HG03354 (cell line): ENCODE measurements at regions not wholly inside any gene's neighbourhood (a gene's known extent, or its start where the extent isn't known, plus 50 kb on each side); places are given as distances from the start of the nearest gene placed in this dataset.

Experiments used
- ATAC-seq: cut with Tn5 transposase; IDR thresholded peaks from one replicate; pipeline ENCODE4 v1.9.1; 2021; ENCODE audit warnings: mild to moderate bottlenecking; ENCODE audit not compliant: unreplicated experiment, poor library complexity, severe bottlenecking

DNA sequence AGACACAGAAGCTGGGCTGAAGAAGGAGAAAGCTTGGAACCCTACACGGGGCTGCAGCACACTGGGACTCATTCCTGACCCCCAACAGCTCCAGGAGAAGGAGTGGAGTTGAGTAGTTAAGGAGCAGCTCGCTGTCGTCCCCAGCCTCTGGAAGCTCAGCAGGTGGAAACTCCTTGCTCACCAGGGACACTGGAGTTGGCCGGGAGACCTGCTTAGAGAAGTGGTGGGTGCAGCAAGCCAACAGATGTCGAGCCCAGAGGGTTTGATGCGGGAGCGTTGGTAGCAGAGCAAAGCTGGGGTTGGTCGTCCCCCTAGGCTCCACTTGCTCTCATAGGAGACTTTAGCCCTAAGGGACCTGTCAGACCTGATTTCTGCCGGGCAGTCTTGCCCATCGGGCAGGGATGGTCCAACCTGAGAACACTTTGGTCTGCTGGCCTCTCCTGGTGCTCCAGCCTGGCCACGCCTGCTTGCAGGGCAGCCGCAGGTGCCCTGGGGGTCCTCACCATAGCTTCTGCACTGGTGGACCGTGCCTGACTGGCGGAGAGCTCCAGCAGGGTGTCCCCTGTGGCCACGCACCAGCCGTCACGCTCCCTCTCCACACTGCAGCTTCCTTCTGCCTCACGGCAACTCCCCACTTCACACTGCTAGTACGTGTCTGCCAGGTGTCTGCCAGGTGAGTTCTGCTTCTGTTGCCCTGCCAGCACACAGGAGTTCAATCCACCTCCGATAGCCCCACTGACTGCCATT lies 353.7 kb downstream of the GASK1B start:
- ATAC-seq = no peak

DNA sequence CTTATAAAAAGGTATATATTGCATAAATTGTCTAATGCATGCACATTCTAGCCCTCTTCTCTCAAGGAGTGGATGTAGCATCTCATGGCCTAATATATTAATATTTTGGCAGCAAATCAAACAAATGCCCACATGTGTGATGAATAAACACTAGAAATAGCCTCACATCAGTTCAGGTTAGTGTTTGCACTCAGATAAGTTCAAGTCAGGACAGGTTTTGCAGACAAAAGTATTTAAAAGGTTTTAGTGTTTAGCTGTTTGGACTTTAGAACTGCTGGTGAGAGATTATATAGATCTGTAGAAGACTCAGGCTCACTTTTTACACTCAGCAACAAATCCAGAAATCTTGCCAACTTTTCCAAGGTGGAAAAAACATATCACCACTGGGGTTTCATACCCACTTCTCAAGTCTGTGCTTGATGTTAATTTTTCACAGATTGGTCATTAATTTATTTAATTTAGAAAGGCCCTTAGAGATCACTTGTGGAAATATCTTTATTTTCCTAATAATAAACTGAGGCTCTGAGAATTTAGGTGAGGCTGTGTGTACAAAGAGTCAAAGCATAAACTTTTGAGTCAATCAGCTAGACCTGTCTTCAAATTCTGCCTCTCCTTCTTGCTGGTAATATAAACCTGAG lies 362.6 kb downstream of the GASK1B start:
- no peak for ATAC-seq

DNA sequence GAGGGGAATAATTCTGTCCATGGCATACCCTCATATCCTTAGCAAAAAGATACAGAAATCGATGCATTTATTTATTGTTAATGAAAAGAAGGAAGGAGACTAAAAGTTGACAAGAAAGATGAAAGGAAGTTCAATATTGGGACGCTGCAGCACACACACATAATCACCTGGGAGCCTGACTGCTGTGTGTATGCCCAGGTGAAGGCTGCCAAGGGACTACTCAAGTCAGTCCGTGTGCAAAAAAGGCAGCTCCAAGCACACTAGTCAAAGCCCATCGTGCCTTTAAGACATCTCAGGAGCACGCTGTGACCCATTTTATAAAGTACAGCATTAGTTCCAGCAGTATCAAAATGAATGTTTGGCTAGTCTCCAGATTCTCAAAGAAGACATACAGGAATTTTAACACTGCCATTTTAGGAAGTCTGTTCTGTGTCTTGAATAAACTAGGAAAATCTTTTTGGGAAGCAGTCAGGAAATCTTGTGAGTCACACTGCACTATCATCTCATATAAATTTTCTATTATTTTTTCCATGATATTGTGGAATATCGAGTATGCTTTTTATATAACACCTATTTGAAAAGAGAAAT lies 363.9 kb downstream of the GASK1B start:
- ATAC-seq = no peak

DNA sequence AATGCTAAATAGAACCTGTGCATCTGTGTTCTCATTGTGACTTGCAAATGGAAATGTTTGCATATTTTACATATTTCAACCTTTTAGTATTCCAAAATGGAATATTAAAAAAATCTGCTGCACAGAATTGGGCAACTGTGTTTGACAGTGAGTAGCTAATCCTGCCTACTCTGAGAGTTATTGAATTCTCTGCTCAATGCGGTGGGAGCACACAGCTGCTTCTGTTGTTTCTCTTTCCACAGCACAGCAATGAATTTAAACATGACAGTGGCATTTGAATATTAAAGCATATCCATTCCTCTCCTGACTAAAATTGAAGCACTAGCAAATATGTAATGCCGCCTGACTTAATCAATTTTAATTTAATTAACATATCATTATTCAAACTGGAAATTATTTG lies 366.6 kb downstream of the GASK1B start:
- ATAC-seq = no peak

DNA sequence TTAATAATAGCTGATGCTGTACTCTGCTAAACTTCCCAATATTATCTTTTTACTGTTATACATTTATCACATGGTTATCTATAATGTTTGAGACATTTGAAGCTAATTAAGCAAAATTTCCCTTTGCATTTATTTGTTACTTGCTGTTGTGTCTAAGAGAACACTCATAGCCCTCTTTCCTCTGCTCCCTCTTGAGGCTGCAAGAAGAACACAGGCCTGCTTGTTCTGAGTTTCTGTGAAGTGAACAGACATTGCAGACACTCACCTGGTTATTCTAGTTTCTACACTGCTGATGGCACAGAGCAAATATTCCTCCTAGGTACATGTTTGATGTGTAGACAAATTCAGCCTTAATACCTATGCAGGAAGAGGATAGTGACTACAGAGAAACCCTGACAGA lies 367.8 kb downstream of the GASK1B start:
- ATAC-seq = no peak

DNA sequence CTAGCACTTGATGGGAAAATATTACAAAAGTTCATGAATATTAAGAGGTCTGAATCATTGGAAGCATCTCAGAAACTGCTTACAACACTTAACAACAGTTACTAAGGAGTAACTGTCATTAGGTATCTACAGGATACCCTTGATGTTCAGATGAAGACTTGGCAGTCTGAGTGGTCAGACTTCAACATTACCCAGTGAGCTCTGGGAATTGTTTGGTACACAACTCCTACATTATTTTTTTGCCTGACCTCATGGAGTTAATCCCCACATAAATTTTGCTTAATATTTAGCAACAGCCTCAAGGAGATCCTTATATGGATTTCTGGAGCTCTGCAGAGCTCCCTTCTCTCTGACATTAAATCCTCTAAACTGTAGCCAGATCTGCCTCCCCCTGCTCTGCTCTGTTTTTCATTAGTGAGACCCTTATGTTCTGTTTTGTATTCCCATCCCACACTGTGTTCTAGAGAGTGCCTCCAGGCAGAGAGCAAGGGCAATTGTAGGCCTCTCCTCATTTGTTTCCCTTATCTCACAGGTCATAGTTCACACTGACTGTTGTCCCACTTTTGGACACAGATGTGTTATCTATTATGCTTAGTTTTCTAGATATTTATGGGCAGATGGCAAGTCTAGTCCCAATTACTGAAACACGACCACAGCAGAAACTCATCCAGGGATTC lies 368.8 kb downstream of the GASK1B start:
- no peak for ATAC-seq

DNA sequence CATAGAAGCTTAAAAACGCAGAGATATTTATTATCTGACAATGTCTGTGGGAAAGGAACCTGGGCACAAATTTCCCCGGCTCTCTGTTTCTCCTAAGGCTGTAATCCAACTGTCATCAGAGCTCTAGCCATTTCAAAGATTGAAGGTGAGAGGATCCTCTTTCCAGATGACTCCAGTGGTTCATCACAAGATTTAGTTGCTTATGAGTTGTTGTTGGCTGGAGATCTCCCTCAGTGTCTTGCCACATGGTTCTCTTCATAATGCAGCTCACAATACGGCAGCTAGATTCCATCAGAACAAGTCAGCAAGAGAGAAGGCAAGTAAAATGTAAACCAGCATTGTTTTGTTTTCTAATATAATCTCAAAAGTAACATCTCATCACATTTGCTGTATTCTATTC lies 369.4 kb downstream of the GASK1B start:
- ATAC-seq = no peak

DNA sequence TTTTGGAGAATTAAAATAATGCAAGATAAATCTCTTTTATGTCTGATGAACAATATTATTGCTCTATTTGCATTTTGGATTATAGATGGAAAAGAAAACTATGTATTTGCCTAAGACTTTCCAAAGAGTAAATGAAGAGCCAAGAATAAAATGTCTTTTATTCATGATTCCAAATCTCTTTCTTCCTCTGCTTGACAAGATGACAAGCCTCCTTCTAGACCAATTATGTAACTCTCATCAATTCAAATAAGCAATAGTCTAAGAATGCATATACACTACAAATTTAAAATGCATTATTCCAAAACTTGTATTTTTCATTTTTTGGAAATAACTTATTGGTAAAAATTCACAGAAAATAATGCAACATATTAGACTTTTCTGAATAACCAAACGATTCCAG lies 377.3 kb downstream of the GASK1B start:
- no peak for ATAC-seq

DNA sequence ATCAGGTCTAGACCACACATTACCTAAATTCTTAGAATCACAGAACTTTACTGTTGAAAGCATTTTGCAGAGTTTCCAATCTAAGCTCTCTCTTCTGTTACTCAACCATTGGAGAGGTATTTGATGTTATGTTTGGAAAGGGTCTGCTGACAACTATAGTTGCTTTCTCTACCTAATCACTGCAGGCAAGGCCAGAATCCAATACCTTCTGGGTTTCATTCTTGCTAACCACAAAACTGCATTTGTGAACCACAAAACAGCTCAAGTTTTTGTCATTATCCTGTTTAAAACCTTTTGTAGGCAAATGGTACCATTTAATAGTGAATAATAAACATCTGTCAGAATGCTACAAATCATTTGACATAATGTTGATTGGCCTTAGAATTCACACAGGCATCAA lies 380.1 kb downstream of the GASK1B start:
- ATAC-seq = no peak

DNA sequence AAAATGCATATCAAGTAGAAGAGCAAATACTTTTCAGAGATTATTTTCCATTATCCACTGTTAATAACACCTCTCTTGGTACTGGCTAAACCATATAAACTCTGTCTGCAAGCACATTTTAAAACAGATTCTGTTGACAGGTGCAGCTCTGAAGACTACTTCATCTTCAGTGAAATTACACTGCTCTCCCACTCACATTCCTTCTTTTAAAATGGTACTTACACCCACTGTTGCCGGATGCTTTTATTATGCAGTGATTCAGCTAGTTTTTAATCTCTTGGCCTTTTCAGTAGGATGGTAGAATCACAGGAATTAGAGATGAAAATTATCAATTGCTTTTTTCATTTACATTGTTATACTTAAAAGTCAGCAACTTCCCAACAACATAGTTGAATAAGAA lies 381.6 kb downstream of the GASK1B start:
- ATAC-seq = no peak

DNA sequence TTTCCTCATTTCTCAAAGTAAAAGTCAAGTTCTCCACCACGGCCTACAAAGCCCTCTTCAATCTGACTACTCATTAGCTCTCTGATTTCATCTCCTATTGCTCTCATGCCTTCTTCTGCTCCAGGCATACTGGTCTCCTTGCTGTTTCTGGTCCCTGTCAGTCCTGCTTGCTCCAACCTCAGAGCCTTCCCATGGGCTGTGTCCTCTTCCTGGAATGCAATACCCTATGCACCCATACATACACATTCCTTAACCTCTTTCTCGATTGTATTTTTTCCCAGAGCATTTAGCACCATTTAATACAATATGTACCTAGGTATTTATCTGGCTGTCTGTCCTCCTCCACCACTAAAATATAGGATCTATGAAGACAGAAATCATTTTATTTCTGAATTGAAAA lies 385.2 kb downstream of the GASK1B start:
- ATAC-seq = no peak

DNA sequence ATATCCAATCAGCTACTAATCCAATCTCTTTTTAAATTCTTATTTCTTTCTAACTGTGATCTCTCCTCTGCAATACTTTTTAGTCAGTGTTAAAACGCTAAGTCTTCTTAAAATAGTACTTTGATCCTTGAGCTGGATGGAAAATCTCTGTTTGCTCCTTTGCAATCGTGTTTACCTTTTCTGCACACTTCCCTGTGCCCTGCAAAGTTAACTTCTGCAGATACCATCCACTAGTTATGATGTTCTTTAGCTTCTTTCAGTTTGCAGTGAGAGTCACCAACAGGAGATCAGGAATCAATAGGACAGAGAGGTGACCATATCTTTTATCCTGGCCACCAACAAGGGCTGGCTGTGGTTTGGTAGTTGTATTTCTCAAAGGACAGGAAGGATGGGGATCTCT lies 391.5 kb downstream of the GASK1B start:
- ATAC-seq = no peak

DNA sequence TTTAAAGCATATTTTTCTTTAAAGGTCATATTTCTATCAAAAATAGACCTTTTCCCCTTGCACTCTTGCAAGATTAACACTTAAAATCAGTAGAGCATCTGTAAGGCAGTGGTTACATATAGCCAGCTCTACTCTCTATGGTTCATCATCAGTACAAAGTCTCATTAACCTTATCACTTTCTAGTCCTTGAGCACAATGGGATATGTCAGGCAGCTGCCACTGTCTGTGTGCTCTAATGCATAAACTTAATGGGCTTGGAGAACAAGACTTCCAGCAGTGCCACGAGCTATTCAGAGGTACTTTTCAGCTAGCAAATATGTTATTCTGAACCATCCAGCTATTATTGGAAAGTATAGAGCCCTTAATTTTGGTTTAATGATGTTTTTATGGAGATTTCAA lies 393.7 kb downstream of the GASK1B start:
- no peak for ATAC-seq

DNA sequence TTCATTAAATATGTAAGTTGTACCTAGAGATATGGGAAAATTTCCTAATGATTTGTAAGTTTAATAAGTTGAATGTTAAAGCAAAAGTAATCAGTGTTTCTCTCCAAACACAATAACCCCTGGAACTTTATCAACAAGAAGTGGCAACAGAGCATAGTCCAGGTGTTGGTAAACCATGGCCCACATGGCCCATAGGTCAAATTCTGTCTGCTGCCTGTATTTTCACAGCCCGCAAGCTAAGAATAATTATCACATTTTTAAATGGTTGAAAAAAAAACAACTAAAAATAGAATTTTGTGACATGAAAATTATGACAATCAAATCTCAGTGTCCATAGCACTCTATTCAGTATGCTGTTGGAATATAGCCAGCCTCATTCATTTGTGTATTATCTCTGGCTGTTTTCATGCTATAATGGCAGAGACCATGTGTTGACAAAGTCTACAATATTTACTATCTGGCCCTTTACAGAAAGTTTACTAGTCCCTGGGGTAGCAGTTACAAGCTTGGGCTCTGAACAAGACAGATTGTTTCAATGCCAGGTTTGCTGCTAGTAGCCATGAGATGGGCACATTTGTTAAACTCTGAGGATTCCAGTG lies 395.8 kb downstream of the GASK1B start:
- no peak for ATAC-seq

DNA sequence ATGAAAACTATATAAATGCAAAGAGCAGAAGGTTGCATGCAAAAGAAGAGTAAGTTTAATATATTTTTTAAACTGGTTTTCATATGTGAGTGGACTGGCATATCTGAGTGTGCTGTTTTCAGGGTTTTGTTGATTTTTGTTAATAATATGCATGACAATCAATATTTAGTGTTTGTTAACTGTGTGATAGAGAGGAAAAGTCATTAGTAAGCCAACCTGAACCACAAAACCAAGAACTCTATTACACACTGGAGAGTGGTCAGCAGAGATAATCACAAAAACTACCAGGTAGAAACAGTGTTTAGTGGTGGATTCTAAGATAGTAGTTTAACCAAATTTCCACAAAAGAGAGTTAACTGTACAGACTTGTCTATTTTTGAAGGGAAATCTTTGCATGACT lies 396.9 kb downstream of the GASK1B start:
- ATAC-seq = no peak

DNA sequence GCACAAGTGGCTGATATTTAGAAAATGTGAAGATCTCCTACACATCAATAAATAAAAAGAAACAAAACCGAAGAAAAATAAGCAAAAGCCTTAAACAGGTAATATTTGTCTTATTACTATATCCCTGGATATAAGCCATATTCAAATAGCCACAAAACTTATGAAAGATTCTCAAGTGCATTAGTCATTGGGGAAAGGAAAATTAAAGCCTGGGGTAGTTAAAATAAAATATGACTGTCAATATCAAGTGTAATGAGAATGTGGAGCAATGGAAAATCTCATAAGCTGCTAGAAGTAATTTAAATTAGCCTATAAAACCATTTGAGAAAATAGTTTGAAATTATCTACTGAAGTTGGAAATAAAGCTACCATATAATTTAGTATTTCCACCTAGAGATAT lies 399.9 kb downstream of the GASK1B start:
- no peak for ATAC-seq

DNA sequence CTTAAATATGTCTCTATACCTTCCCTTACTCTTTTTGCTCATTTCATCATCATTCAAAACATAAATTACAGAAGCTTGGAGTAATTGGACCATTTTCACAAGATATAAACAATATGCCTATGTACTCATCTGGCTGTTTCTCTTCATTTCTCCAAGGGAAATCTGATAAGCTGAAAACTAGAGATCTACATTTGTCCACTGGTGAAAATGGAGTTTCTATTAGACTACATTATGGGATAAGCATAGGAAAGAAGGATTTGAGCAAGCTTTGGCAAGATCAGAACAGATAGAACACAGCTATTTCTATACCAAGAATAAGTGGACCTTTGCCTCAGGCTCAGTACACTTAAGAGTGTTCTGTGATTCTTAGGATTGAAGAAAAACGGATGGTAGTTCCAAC lies 404.4 kb downstream of the GASK1B start:
- ATAC-seq = no peak

DNA sequence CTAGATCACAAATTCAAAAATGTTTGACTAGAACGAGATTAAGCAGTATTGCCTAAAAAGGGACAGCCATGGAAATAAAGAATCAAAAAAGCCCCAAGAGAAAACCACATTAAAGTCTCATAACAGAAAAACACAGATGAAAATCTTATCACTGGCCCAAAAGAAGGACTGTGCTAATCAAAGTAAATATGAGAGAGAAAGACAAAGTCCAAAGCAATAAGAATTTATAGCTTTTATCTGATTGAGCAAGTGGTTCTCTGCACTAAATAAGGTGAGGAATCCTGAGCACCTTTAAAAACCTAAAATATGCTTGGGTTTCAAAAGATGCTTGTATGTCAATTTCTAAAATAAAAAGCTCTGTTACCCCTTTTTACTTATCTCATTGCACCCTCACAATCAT lies 409.3 kb downstream of the GASK1B start:
- no peak for ATAC-seq

DNA sequence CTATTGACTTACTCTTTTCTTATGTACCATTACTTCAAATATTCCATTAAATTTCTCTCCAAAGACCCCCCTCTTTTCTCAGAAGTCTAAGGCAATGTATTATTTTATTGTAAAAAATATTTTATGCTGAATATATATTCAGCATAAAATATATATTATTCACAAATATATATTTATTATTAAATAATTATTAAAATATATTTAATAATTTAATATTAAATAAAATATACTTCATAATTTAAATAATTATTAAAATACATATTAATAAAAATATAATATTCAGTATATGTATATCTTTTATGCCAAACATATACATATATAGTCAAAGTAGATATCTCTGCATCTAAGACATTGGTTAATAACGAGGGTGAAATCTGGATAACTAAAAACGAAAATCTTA lies 418.4 kb downstream of the GASK1B start:
- no peak for ATAC-seq

DNA sequence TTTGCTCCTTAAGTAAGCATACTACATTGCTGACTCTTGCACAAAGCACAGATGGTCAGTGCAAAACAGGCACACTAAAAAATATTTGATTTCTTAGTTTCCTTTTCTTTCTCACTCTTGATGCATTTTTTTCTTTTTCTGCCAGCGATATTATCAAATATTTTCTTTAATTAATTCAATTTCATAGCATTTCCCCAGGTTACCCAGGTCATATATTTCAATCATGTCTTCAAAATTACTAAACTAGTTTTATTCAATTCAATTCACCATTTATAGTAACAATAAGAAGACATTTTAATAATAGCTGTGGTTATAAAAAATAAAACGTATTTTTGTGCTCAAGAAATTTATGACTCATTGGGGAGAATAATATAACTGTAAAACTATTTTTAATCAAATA lies 421.2 kb downstream of the GASK1B start:
- ATAC-seq = no peak
